Brain microvascular endothelial cell (primary cell): ENCODE measurements at regions not wholly inside any gene's neighbourhood (a gene's known extent, or its start where the extent isn't known, plus 50 kb on each side); places are given as distances from the start of the nearest gene placed in this dataset.
A peak's percentile ranks its signal among the peaks of the same experiment; 100 is the strongest.

Source experiments
- DNase-seq: peaks from one replicate; pipeline ENCODE4 v3.0.0-alpha.2; 2020
- H3K27ac ChIP-seq: fragments of 250-450 bp; sonication (Bioruptor Pico); 2 replicates; pipeline ENCODE4 v1.5.1; 2020; ENCODE audit warnings: mild to moderate bottlenecking, moderate library complexity
- H3K27me3 ChIP-seq: fragments of 250-450 bp; sonication (Bioruptor Pico); replicated peaks from 2 replicates; pipeline ENCODE4 v1.5.1; 2020; ENCODE audit warnings: mild to moderate bottlenecking
- H3K36me3 ChIP-seq: fragments of 250-450 bp; sonication (Bioruptor Pico); replicated peaks from 2 replicates; pipeline ENCODE4 v1.5.1; 2020; ENCODE audit warnings: mild to moderate bottlenecking
- H3K4me3 ChIP-seq: 2 replicates; pipeline ENCODE4 v1.5.1; 2011; ENCODE audit warnings: low read depth, mild to moderate bottlenecking, control low read depth, low read length, moderate library complexity
- CTCF ChIP-seq: IDR thresholded peaks from 2 replicates; pipeline ENCODE4 v1.5.1; 2011; ENCODE audit warnings: low read depth, mild to moderate bottlenecking, moderate library complexity, low read length, control low read depth, inconsistent platforms; ENCODE audit errors: missing control alignments
- in situ Hi-C: cut with HindIII; loops from 2 replicates; pipeline ENCODE4 v1.10.0; 2017; ENCODE audit warnings: low sequenced_read_pairs, low pct_ligation_motif_present

DNA sequence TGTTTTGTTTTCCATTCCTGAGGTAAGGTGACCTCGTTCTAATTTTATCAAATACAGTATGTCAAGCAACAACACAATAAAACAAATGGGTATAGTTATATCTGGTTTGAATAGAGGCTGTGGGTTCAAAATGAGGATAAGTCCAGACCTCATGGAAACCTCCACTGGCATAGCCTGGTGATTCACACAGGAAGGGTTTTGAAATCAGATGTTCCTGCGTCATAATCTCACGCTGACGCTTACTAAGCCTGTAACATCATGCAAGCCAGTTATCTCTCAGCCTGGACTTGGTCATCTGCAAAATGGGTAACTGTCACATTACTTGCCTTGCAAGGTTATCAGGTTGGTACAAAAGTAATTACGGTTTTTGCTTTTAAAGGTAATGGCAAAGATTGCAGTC lies 1056.3 kb upstream of the EEF2KMT start:
- in situ Hi-C loops: no loop called here
- H3K36me3 ChIP-seq: no peaks in the 10 kb centered on the region
- DNase-seq: peak; percentile 27
- TF ChIP-seq CTCF: no peak
- no peak overlapping the region for H3K27ac ChIP-seq
- no peak overlapping the region for H3K4me3 ChIP-seq
- H3K27me3 ChIP-seq: no peaks in the 10 kb centered on the region

GRCh38 chr16:6149031-6149430 lies 1051.4 kb upstream of the EEF2KMT start:
- no peak overlapping the region for H3K4me3 ChIP-seq
- no peak for TF ChIP-seq CTCF
- no peaks in the 10 kb centered on the region for H3K36me3 ChIP-seq
- H3K27me3 ChIP-seq: no peaks in the 10 kb centered on the region
- in situ Hi-C loops: no loop called here
- no peak overlapping the region for H3K27ac ChIP-seq
- no peak for DNase-seq

GRCh38 chr16:6148361-6148760 lies 1050.8 kb upstream of the EEF2KMT start:
- H3K4me3 ChIP-seq: no peak overlapping the region
- TF ChIP-seq CTCF: no peak
- in situ Hi-C loops: no loop called here
- no peaks in the 10 kb centered on the region for H3K36me3 ChIP-seq
- H3K27me3 ChIP-seq: no peaks in the 10 kb centered on the region
- no peak for DNase-seq
- H3K27ac ChIP-seq: no peak overlapping the region

- no peak for DNase-seq
- Histone ChIP-seq H3K27me3 (no peaks in the 10 kb centered on the region), H3K27ac (no peak overlapping the region), H3K4me3 (no peak overlapping the region), H3K36me3 (no peaks in the 10 kb centered on the region)
- no peak for TF ChIP-seq CTCF
- in situ Hi-C loops: no loop called here
These were observed 1049.4 kb upstream of the EEF2KMT start for GRCh38 chr16:6146874-6147425.

DNA sequence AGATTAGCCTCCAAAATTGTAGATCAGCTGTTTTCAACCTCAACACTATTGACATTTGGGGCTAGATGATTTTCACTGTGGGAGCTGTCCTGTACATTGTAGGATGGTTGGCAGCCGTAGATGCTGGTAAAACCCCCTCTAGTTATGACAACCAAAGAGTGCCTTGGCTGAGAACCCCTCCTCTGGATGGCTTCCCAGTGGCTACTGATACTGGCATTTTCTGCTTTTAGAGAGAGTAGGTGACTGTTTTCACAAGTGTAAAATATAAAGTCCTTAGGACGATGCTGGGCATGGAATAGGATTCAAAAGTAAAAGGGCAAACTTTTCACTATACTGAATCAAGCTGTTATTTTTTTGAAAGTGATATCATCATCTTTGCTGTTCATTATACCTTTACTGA lies 1048.8 kb upstream of the EEF2KMT start:
- H3K36me3 ChIP-seq: no peaks in the 10 kb centered on the region
- no peaks in the 10 kb centered on the region for H3K27me3 ChIP-seq
- no peak for DNase-seq
- H3K4me3 ChIP-seq: no peak overlapping the region
- no peak overlapping the region for H3K27ac ChIP-seq
- in situ Hi-C loops: no loop called here
- TF ChIP-seq CTCF: no peak

DNA sequence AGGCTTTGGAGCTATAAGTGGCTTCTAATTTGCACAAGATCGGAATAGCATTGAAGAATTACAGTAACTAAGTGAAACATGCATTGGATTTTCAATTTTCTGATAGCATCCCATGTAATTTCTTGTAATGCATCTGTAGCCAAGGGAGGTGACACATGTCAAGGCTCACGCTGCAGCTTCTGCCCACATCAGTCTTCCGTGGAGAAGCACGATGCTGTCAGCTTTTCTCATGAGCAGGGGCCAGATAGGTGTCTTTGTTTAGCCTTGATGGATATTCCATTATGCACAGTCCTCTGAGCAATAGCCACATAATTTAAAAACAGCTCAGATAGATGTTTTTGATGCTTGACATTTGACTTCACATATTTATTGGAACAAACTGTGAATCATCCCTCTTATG lies 1046.9 kb upstream of the EEF2KMT start:
- no peak for DNase-seq
- Histone ChIP-seq H3K27me3 (no peaks in the 10 kb centered on the region), H3K27ac (no peak overlapping the region), H3K36me3 (no peaks in the 10 kb centered on the region), H3K4me3 (no peak overlapping the region)
- in situ Hi-C loops: no loop called here
- TF ChIP-seq CTCF: no peak
